IMR-90 (cell line): ENCODE measurements at regions not wholly inside any gene's neighbourhood (a gene's known extent, or its start where the extent isn't known, plus 50 kb on each side); places are given as distances from the start of the nearest gene placed in this dataset.

ENCODE experiments used
- BHLHE40 ChIP-seq: fragments of 150-350 bp; IDR thresholded peaks from 2 replicates; pipeline ENCODE4 v1.6.1; 2016; ENCODE audit warnings: mild to moderate bottlenecking, low read depth, low read length
- CEBPB ChIP-seq: IDR thresholded peaks from 2 replicates; pipeline ENCODE4 v1.6.1; 2012; ENCODE audit warnings: low read depth, low read length, improper control_type of control experiment
- CHD1 ChIP-seq: IDR thresholded peaks from 2 replicates; pipeline ENCODE4 v1.6.1; 2012; ENCODE audit warnings: low read depth, low read length, improper control_type of control experiment
- POLR2A ChIP-seq: IDR thresholded peaks from 2 replicates; pipeline ENCODE4 v1.6.1; 2012; ENCODE audit warnings: mild to moderate bottlenecking, low read depth, low read length
- RCOR1 ChIP-seq: IDR thresholded peaks from 2 replicates; pipeline ENCODE4 v1.6.1; 2012; ENCODE audit warnings: mild to moderate bottlenecking, low read length, improper control_type of control experiment; ENCODE audit not compliant: insufficient replicate concordance
- RFX5 ChIP-seq: IDR thresholded peaks from 2 replicates; pipeline ENCODE4 v1.8.0; 2012; ENCODE audit warnings: low read depth, mild to moderate bottlenecking, low read length, moderate library complexity
- SMC3 ChIP-seq: fragments of 150-350 bp; IDR thresholded peaks from 2 replicates; pipeline ENCODE4 v1.6.1; 2016; ENCODE audit warnings: low read depth, mild to moderate bottlenecking, antibody characterized with exemption, low read length, moderate library complexity
- TF ChIP-seq, protein P1 (sequence below): conservative IDR thresholded peaks from 2 replicates; pipeline ENCODE4 v1.5.1; 2012; ENCODE audit warnings: mild to moderate bottlenecking, low read depth, low read length, improper control_type of control experiment
- TF ChIP-seq, protein P2 (sequence below): fragments of 150-350 bp; IDR thresholded peaks from 2 replicates; pipeline ENCODE4 v1.6.1; 2017; ENCODE audit warnings: mild to moderate bottlenecking, antibody characterized with exemption, low read length, low read depth
- TF ChIP-seq, protein P3 (sequence below): fragments of 150-350 bp; IDR thresholded peaks from 2 replicates; pipeline ENCODE4 v1.6.1; 2016; ENCODE audit warnings: low read depth, mild to moderate bottlenecking, low read length, moderate library complexity, borderline replicate concordance

- TF ChIP-seq, protein P1, sequence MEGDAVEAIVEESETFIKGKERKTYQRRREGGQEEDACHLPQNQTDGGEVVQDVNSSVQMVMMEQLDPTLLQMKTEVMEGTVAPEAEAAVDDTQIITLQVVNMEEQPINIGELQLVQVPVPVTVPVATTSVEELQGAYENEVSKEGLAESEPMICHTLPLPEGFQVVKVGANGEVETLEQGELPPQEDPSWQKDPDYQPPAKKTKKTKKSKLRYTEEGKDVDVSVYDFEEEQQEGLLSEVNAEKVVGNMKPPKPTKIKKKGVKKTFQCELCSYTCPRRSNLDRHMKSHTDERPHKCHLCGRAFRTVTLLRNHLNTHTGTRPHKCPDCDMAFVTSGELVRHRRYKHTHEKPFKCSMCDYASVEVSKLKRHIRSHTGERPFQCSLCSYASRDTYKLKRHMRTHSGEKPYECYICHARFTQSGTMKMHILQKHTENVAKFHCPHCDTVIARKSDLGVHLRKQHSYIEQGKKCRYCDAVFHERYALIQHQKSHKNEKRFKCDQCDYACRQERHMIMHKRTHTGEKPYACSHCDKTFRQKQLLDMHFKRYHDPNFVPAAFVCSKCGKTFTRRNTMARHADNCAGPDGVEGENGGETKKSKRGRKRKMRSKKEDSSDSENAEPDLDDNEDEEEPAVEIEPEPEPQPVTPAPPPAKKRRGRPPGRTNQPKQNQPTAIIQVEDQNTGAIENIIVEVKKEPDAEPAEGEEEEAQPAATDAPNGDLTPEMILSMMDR: no peak
- TF ChIP-seq, protein P2, sequence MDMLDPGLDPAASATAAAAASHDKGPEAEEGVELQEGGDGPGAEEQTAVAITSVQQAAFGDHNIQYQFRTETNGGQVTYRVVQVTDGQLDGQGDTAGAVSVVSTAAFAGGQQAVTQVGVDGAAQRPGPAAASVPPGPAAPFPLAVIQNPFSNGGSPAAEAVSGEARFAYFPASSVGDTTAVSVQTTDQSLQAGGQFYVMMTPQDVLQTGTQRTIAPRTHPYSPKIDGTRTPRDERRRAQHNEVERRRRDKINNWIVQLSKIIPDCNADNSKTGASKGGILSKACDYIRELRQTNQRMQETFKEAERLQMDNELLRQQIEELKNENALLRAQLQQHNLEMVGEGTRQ: no peak
- no peak for TF ChIP-seq CEBPB
- no peak for TF ChIP-seq RFX5
- TF ChIP-seq, protein P3, sequence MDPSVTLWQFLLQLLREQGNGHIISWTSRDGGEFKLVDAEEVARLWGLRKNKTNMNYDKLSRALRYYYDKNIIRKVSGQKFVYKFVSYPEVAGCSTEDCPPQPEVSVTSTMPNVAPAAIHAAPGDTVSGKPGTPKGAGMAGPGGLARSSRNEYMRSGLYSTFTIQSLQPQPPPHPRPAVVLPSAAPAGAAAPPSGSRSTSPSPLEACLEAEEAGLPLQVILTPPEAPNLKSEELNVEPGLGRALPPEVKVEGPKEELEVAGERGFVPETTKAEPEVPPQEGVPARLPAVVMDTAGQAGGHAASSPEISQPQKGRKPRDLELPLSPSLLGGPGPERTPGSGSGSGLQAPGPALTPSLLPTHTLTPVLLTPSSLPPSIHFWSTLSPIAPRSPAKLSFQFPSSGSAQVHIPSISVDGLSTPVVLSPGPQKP: no peak
- TF ChIP-seq POLR2A: no peak
- TF ChIP-seq CHD1: no peak
- TF ChIP-seq SMC3: no peak
- TF ChIP-seq BHLHE40: no peak
- no peak for TF ChIP-seq RCOR1
Measured at GRCh38 chr18:42623935-42624334, 491.6 kb downstream of the RIT2 start.
